Loucy (cell line): ENCODE measurements at regions not wholly inside any gene's neighbourhood (a gene's known extent, or its start where the extent isn't known, plus 50 kb on each side); places are given as distances from the start of the nearest gene placed in this dataset.

ENCODE experiments used
- H2AFZ ChIP-seq: fragments of 200-600 bp; sonication (generic); 2 replicates; pipeline ENCODE4 v1.6.0; 2016; ENCODE audit warnings: antibody characterized with exemption, mild to moderate bottlenecking, low read length, moderate library complexity
- H3F3A ChIP-seq: fragments of 200-600 bp; 2 replicates; pipeline ENCODE4 v1.6.0; 2016; ENCODE audit warnings: antibody characterized with exemption, low read depth, mild to moderate bottlenecking
- H3K27me3 ChIP-seq: fragments of 200-600 bp; sonication (generic); 2 replicates; pipeline ENCODE4 v1.6.1; 2014; ENCODE audit warnings: low read length, mild to moderate bottlenecking; ENCODE audit not compliant: insufficient read depth, poor library complexity, severe bottlenecking
- H3K36me3 ChIP-seq: fragments of 200-600 bp; sonication (generic); 2 replicates; pipeline ENCODE4 v1.6.1; 2016; ENCODE audit warnings: low read length; ENCODE audit not compliant: insufficient read depth
- H3K4me1 ChIP-seq: fragments of 200-600 bp; sonication (generic); 2 replicates; pipeline ENCODE4 v1.5.1; 2014; ENCODE audit warnings: low read length, mild to moderate bottlenecking; ENCODE audit not compliant: insufficient read depth, poor library complexity, severe bottlenecking
- H3K4me2 ChIP-seq: fragments of 200-600 bp; sonication (generic); 2 replicates; pipeline ENCODE4 v1.6.0; 2014; ENCODE audit warnings: antibody characterized with exemption, low read length, low read depth, mild to moderate bottlenecking; ENCODE audit not compliant: poor library complexity, severe bottlenecking
- H3K4me3 ChIP-seq: fragments of 200-600 bp; sonication (generic); 2 replicates; pipeline ENCODE4 v1.5.1; 2014; ENCODE audit warnings: low read length, mild to moderate bottlenecking, mixed read lengths; ENCODE audit not compliant: poor library complexity, severe bottlenecking
- H3K79me2 ChIP-seq: fragments of 200-600 bp; sonication (generic); 2 replicates; pipeline ENCODE4 v1.6.1; 2014; ENCODE audit warnings: low read length; ENCODE audit not compliant: insufficient read depth
- H3K9ac ChIP-seq: fragments of 200-600 bp; sonication (generic); 2 replicates; pipeline ENCODE4 v1.6.0; 2014; ENCODE audit warnings: mild to moderate bottlenecking, low read depth, low read length, moderate library complexity; ENCODE audit not compliant: poor library complexity, severe bottlenecking
- H3K9me2 ChIP-seq: fragments of 200-600 bp; sonication (generic); replicated peaks from 2 replicates; pipeline ENCODE4 v1.6.1; 2016; ENCODE audit warnings: low read depth, low read length, mixed read lengths
- H3K9me3 ChIP-seq: fragments of 200-600 bp; sonication (generic); 2 replicates; pipeline ENCODE4 v1.6.1; 2014; ENCODE audit warnings: mild to moderate bottlenecking, antibody characterized with exemption, low read length, low read depth; ENCODE audit not compliant: insufficient read depth
- H4K20me1 ChIP-seq: fragments of 200-600 bp; sonication (generic); 2 replicates; pipeline ENCODE4 v1.6.0; 2014; ENCODE audit warnings: antibody characterized with exemption, low read length, mild to moderate bottlenecking; ENCODE audit not compliant: insufficient read depth, poor library complexity, severe bottlenecking
- CTCF ChIP-seq: fragments of 200-600 bp; sonication (generic); conservative IDR thresholded peaks from 2 replicates; pipeline ENCODE4 v1.5.1; 2014; ENCODE audit warnings: mild to moderate bottlenecking, antibody characterized with exemption, low read length
- EZH2phosphoT487 ChIP-seq: fragments of 200-600 bp; IDR thresholded peaks from 2 replicates; pipeline ENCODE4 v1.6.1; 2018; ENCODE audit warnings: antibody characterized with exemption, mild to moderate bottlenecking, moderate library complexity, borderline replicate concordance

- H3K9me3 ChIP-seq: peaks cover 2% of the 10 kb centered on the region; the same call in 1 of the 2 replicates
- H3K36me3 ChIP-seq: no peaks in the 10 kb centered on the region
- H3K79me2 ChIP-seq: no peaks in the 10 kb centered on the region
- no peaks in the 10 kb centered on the region for H3K27me3 ChIP-seq
- TF ChIP-seq EZH2phosphoT487: no peak
- TF ChIP-seq CTCF: no peak
- H3K4me2 ChIP-seq: no peak overlapping the region
- no peaks in the 10 kb centered on the region for H3K4me1 ChIP-seq
- H3K4me3 ChIP-seq: no peak overlapping the region
- no peak overlapping the region for H2AFZ ChIP-seq
- no peaks in the 10 kb centered on the region for H3K9me2 ChIP-seq
- H3F3A ChIP-seq: no peaks in the 10 kb centered on the region
- H4K20me1 ChIP-seq: no peaks in the 10 kb centered on the region
- no peak overlapping the region for H3K9ac ChIP-seq
Measured at GRCh38 chr5:8209500-8209899, 340.6 kb downstream of the MTRR start.

GRCh38 chr5:8213701-8214240 lies 344.8 kb downstream of the MTRR start:
- H2AFZ ChIP-seq: no peak overlapping the region
- H3K79me2 ChIP-seq: no peaks in the 10 kb centered on the region
- no peaks in the 10 kb centered on the region for H4K20me1 ChIP-seq
- TF ChIP-seq CTCF: no peak
- no peak for TF ChIP-seq EZH2phosphoT487
- H3K9ac ChIP-seq: no peak overlapping the region
- peaks cover 2% of the 10 kb centered on the region; the same call in 1 of the 2 replicates for H3K9me3 ChIP-seq
- no peaks in the 10 kb centered on the region for H3K27me3 ChIP-seq
- no peaks in the 10 kb centered on the region for H3F3A ChIP-seq
- H3K4me3 ChIP-seq: no peak overlapping the region
- H3K9me2 ChIP-seq: no peaks in the 10 kb centered on the region
- H3K4me2 ChIP-seq: no peak overlapping the region
- no peaks in the 10 kb centered on the region for H3K4me1 ChIP-seq
- no peaks in the 10 kb centered on the region for H3K36me3 ChIP-seq

GRCh38 chr5:8216921-8217320 lies 348.0 kb downstream of the MTRR start:
- H3K9me2 ChIP-seq: no peaks in the 10 kb centered on the region
- H3K9me3 ChIP-seq: peaks cover 2% of the 10 kb centered on the region; the same call in 1 of the 2 replicates
- TF ChIP-seq CTCF (no peak), EZH2phosphoT487 (no peak)
- H3K27me3 ChIP-seq: no peaks in the 10 kb centered on the region
- H3F3A ChIP-seq: no peaks in the 10 kb centered on the region
- H4K20me1 ChIP-seq: no peaks in the 10 kb centered on the region
- H3K4me1 ChIP-seq: no peaks in the 10 kb centered on the region
- H3K9ac ChIP-seq: no peak overlapping the region
- no peak overlapping the region for H3K4me2 ChIP-seq
- no peak overlapping the region for H3K4me3 ChIP-seq
- no peaks in the 10 kb centered on the region for H3K36me3 ChIP-seq
- H3K79me2 ChIP-seq: no peaks in the 10 kb centered on the region
- H2AFZ ChIP-seq: no peak overlapping the region
